ENCODE measurements at regions not wholly inside any gene's neighbourhood (a gene's known extent, or its start where the extent isn't known, plus 50 kb on each side); places are given as distances from the start of the nearest gene placed in this dataset.

DNA sequence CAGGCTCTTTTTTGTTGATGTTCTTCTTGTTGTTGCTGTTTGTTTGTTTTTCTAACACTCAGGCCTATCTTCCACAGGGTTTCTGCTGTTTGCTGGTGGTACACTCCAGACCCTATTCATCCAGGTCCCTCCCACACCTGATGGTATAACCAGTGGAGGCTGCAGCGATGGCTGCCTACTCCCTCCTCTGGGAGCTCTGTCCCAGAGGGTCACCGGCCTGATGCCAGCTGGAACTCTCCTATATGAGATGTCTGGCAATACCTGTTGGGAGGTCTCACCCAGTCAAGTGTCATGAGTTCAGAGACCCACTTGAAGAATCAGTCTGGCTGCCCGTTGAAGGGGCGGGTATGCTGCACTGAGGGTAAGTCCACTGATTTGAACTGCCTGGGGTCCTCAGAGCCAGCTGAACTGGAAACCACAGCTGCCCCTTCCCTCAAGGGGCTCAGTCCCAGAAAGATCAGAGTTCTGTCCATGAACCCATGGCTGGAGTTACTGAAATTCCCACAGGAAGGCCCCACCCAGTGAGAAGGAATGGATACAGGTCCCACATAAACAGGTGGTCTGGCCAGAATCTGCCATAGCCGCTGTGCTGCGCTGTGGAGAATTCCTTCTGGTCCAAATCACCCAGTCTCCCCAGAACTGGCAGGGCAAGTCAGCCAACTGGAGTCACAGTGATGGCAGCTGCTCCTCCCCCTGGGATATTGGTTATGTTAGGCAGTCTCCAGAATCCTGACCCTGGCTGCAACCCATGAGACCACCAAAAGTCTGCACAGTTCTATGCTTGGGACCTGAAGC, 664.4 kb downstream of the FRK start:
- H3K4me3 ChIP-seq (ENCODE audit: low read length in 2 of 2), result no peak overlapping the region
- no peaks in the 10 kb centered on the region for H3K27me3 ChIP-seq (ENCODE audit: control insufficient read depth in 1 of 2, insufficient read depth in 2 of 2, low read length in 2 of 2)
- peaks cover 0 to 3% of the 10 kb centered on the region in 2 donors for H3K9me3 ChIP-seq (ENCODE audit: control insufficient read depth in 2 of 2, low read length in 2 of 2)
- H3K4me1 ChIP-seq (ENCODE audit: control insufficient read depth, insufficient read depth, low read length), result no peaks in the 10 kb centered on the region
- H3K27ac ChIP-seq (ENCODE audit: low read length), result no peak overlapping the region
- H3K9ac ChIP-seq (ENCODE audit: low read length in 2 of 2), result no peak overlapping the region
- H3K36me3 ChIP-seq (ENCODE audit: control insufficient read depth in 2 of 2, insufficient read depth in 2 of 2, low read length in 2 of 2), result no peaks in the 10 kb centered on the region

- H3K27me3 ChIP-seq (ENCODE audit: control insufficient read depth in 1 of 2, insufficient read depth in 2 of 2, low read length in 2 of 2), result no peaks in the 10 kb centered on the region
- H3K36me3 ChIP-seq (ENCODE audit: control insufficient read depth in 2 of 2, insufficient read depth in 2 of 2, low read length in 2 of 2), result no peaks in the 10 kb centered on the region
- H3K4me1 ChIP-seq (ENCODE audit: control insufficient read depth, insufficient read depth, low read length), result no peaks in the 10 kb centered on the region
- no peak overlapping the region for H3K4me3 ChIP-seq (ENCODE audit: low read length in 2 of 2)
- no peak overlapping the region for H3K27ac ChIP-seq (ENCODE audit: low read length)
- H3K9me3 ChIP-seq (ENCODE audit: control insufficient read depth in 2 of 2, low read length in 2 of 2), result peaks cover 0 to 3% of the 10 kb centered on the region in 2 donors
- H3K9ac ChIP-seq (ENCODE audit: low read length in 2 of 2), result no peak overlapping the region
Observed at GRCh38 chr6:115393821-115394220, 666.9 kb downstream of the FRK start.

DNA sequence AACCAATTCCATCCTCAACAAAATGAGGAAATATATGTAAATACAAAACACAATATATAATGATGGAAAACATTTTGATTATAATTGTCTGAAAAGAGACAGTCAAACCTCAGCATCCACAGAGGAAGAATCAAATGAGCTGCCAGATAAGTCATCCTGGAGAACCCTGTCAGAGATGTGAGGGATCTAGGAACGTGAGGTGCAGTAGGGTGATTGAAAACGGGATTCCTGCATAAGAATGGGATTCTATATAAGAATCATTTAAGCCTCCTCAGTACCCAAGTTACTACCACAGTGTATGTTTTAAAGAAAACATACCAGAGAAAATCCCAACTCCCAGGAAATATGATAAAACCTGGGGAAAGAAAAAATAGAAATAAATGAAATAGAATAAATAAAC, 690.5 kb downstream of the FRK start:
- no peaks in the 10 kb centered on the region for H3K4me1 ChIP-seq (ENCODE audit: control insufficient read depth, insufficient read depth, low read length)
- no peaks in the 10 kb centered on the region for H3K36me3 ChIP-seq (ENCODE audit: control insufficient read depth in 2 of 2, insufficient read depth in 2 of 2, low read length in 2 of 2)
- no peak overlapping the region for H3K4me3 ChIP-seq (ENCODE audit: low read length in 2 of 2)
- no peaks in the 10 kb centered on the region for H3K27me3 ChIP-seq (ENCODE audit: control insufficient read depth in 1 of 2, insufficient read depth in 2 of 2, low read length in 2 of 2)
- H3K9ac ChIP-seq (ENCODE audit: low read length in 2 of 2), result no peak overlapping the region
- no peak overlapping the region for H3K27ac ChIP-seq (ENCODE audit: low read length)
- H3K9me3 ChIP-seq (ENCODE audit: control insufficient read depth in 2 of 2, low read length in 2 of 2), result no peaks in the 10 kb centered on the region

GRCh38 chr6:115365783-115366182, 694.9 kb downstream of the FRK start:
- Histone ChIP-seq H3K4me1 (ENCODE audit: control insufficient read depth, insufficient read depth, low read length) (no peaks in the 10 kb centered on the region), H3K27me3 (ENCODE audit: control insufficient read depth in 1 of 2, insufficient read depth in 2 of 2, low read length in 2 of 2) (no peaks in the 10 kb centered on the region), H3K27ac (ENCODE audit: low read length) (no peak overlapping the region), H3K9me3 (ENCODE audit: control insufficient read depth in 2 of 2, low read length in 2 of 2) (no peaks in the 10 kb centered on the region), H3K4me3 (ENCODE audit: low read length in 2 of 2) (no peak overlapping the region), H3K9ac (ENCODE audit: low read length in 2 of 2) (no peak overlapping the region), H3K36me3 (ENCODE audit: control insufficient read depth in 2 of 2, insufficient read depth in 2 of 2, low read length in 2 of 2) (no peaks in the 10 kb centered on the region)

- Histone ChIP-seq H3K36me3 (ENCODE audit: control insufficient read depth in 2 of 2, insufficient read depth in 2 of 2, low read length in 2 of 2) (no peaks in the 10 kb centered on the region), H3K4me1 (ENCODE audit: control insufficient read depth, insufficient read depth, low read length) (no peaks in the 10 kb centered on the region), H3K4me3 (ENCODE audit: low read length in 2 of 2) (no peak overlapping the region), H3K9ac (ENCODE audit: low read length in 2 of 2) (no peak overlapping the region), H3K27ac (ENCODE audit: low read length) (no peak overlapping the region), H3K9me3 (ENCODE audit: control insufficient read depth in 2 of 2, low read length in 2 of 2) (no peaks in the 10 kb centered on the region), H3K27me3 (ENCODE audit: control insufficient read depth in 1 of 2, insufficient read depth in 2 of 2, low read length in 2 of 2) (no peaks in the 10 kb centered on the region)
Observed at GRCh38 chr6:115363379-115363778, 697.3 kb downstream of the FRK start.

DNA sequence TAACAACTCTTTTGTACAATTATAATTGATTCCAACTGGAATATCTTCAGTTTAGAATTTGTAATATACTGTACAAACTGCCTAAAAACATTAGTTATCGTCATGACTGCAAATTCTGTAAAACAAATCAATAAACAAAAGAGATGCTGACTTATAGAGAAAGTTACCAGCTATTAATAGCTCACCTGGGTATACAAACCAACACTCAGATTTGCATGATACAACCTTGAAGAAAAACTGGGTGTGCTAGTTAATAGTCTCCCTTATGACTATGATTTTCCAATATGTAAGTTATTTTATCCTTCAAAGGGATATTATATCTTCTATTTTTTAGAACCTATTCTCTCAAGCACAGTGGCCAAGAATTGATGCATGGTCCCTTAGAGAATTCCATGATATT, 698.5 kb downstream of the FRK start:
- Histone ChIP-seq H3K27me3 (ENCODE audit: control insufficient read depth in 1 of 2, insufficient read depth in 2 of 2, low read length in 2 of 2) (no peaks in the 10 kb centered on the region), H3K9ac (ENCODE audit: low read length in 2 of 2) (no peak overlapping the region), H3K27ac (ENCODE audit: low read length) (no peak overlapping the region), H3K4me1 (ENCODE audit: control insufficient read depth, insufficient read depth, low read length) (no peaks in the 10 kb centered on the region), H3K9me3 (ENCODE audit: control insufficient read depth in 2 of 2, low read length in 2 of 2) (no peaks in the 10 kb centered on the region), H3K36me3 (ENCODE audit: control insufficient read depth in 2 of 2, insufficient read depth in 2 of 2, low read length in 2 of 2) (no peaks in the 10 kb centered on the region), H3K4me3 (ENCODE audit: low read length in 2 of 2) (no peak overlapping the region)

DNA sequence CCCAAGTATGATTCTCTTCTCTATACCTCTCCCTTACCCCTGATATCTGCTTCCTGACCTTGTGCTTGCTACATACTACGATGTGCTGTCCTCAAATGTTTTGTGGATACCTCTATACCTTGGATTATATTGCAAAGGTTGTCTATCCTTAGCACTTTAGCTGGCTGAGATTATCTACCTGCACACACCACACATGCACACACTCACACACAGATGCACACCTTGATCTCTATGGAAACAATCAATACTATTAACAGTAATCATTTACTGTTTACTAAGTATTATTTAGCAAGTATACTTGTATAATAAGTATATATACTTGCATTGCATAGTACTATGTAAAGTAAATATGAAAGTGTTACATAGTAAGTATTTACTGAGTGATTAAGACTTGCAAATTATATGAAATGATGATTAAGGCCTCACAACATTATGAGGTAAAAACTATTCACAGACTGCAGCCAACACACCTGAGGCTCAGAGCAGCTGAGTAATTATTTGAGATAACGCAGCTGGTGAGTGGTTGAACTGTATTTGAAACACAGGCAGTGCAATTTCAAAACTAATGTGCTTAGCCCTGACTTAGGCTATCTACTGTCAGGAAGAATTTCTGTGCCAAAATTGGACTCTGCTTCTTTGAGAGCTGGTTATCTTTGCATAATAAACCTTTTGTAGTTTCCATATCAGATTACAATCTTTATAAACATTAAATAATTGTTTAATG, 699.9 kb downstream of the FRK start:
- Histone ChIP-seq H3K27me3 (ENCODE audit: control insufficient read depth in 1 of 2, insufficient read depth in 2 of 2, low read length in 2 of 2) (no peaks in the 10 kb centered on the region), H3K4me3 (ENCODE audit: low read length in 2 of 2) (no peak overlapping the region), H3K27ac (ENCODE audit: low read length) (no peak overlapping the region), H3K9me3 (ENCODE audit: control insufficient read depth in 2 of 2, low read length in 2 of 2) (no peaks in the 10 kb centered on the region), H3K4me1 (ENCODE audit: control insufficient read depth, insufficient read depth, low read length) (no peaks in the 10 kb centered on the region), H3K36me3 (ENCODE audit: control insufficient read depth in 2 of 2, insufficient read depth in 2 of 2, low read length in 2 of 2) (no peaks in the 10 kb centered on the region), H3K9ac (ENCODE audit: low read length in 2 of 2) (no peak overlapping the region)

DNA sequence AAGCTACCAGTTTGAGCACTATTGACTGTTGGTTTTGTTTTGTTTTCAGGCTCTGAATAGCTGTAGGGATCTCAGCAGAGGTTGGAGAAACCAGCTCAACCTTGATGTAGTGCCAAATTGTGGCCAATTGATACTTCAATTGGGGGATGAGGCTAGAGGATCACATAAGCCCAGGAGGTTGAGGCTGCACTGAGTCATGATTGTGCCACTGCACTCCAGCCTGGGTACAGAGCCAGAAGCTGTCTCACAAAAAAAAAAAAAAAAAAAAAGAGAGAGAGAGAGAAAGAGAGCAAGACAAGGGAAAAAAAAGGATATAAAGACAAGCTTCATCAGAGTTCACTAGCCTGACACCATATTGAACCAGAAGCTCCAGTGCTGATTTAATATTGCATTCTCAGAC, 702.1 kb downstream of the FRK start:
- no peaks in the 10 kb centered on the region for H3K36me3 ChIP-seq (ENCODE audit: control insufficient read depth in 2 of 2, insufficient read depth in 2 of 2, low read length in 2 of 2)
- no peaks in the 10 kb centered on the region for H3K9me3 ChIP-seq (ENCODE audit: control insufficient read depth in 2 of 2, low read length in 2 of 2)
- H3K27me3 ChIP-seq (ENCODE audit: control insufficient read depth in 1 of 2, insufficient read depth in 2 of 2, low read length in 2 of 2), result no peaks in the 10 kb centered on the region
- no peak overlapping the region for H3K27ac ChIP-seq (ENCODE audit: low read length)
- H3K4me3 ChIP-seq (ENCODE audit: low read length in 2 of 2), result no peak overlapping the region
- no peaks in the 10 kb centered on the region for H3K4me1 ChIP-seq (ENCODE audit: control insufficient read depth, insufficient read depth, low read length)
- H3K9ac ChIP-seq (ENCODE audit: low read length in 2 of 2), result no peak overlapping the region

DNA sequence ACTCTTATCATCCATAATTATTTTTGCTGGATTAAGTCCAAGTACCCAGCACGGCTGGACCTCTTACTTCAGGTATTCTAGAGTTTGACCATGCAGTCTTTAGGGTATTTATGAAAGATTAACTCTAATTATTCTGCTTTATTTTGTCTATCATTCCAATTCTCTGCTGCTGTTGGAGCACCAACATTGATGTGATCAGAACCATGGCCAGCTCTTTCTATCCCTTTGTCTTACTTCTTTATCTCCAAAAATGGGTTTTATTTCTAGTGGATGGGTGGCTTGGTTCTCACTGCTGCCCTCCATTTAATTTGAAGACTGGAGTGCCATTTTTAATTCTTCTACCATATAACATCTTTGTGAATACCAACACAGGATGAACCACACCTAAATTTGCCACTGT, 704.3 kb downstream of the FRK start:
- H3K4me1 ChIP-seq (ENCODE audit: control insufficient read depth, insufficient read depth, low read length), result no peaks in the 10 kb centered on the region
- H3K9me3 ChIP-seq (ENCODE audit: control insufficient read depth in 2 of 2, low read length in 2 of 2), result no peaks in the 10 kb centered on the region
- H3K27ac ChIP-seq (ENCODE audit: low read length), result no peak overlapping the region
- no peaks in the 10 kb centered on the region for H3K27me3 ChIP-seq (ENCODE audit: control insufficient read depth in 1 of 2, insufficient read depth in 2 of 2, low read length in 2 of 2)
- no peaks in the 10 kb centered on the region for H3K36me3 ChIP-seq (ENCODE audit: control insufficient read depth in 2 of 2, insufficient read depth in 2 of 2, low read length in 2 of 2)
- H3K4me3 ChIP-seq (ENCODE audit: low read length in 2 of 2), result no peak overlapping the region
- no peak overlapping the region for H3K9ac ChIP-seq (ENCODE audit: low read length in 2 of 2)

DNA sequence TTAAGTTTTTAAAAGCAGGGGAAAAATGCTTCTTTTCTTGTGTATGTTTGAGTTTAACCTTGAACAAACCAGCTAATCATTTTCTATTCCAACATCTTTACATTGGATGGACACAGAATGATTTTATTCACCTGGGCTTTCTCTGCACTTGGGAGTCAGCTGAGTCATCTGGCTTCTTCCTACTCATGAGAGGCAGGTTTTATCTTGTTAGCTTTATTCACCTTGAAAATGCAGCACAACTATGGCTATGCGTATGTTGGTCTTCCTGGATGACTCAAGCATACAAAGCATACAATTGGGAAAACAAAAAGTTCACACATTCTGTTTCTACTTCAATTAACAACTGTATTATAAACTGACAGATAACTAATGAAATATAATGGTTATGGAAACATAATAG, 737.7 kb downstream of the FRK start:
- Histone ChIP-seq H3K27me3 (ENCODE audit: control insufficient read depth in 1 of 2, insufficient read depth in 2 of 2, low read length in 2 of 2) (no peaks in the 10 kb centered on the region), H3K4me1 (ENCODE audit: control insufficient read depth, insufficient read depth, low read length) (no peaks in the 10 kb centered on the region), H3K9ac (ENCODE audit: low read length in 2 of 2) (no peak overlapping the region), H3K27ac (ENCODE audit: low read length) (no peak overlapping the region), H3K36me3 (ENCODE audit: control insufficient read depth in 2 of 2, insufficient read depth in 2 of 2, low read length in 2 of 2) (no peaks in the 10 kb centered on the region), H3K4me3 (ENCODE audit: low read length in 2 of 2) (no peak overlapping the region), H3K9me3 (ENCODE audit: control insufficient read depth in 2 of 2, low read length in 2 of 2) (no peaks in the 10 kb centered on the region)

GRCh38 chr6:115319823-115320222, 740.9 kb downstream of the FRK start:
- no peaks in the 10 kb centered on the region for H3K27me3 ChIP-seq (ENCODE audit: control insufficient read depth in 1 of 2, insufficient read depth in 2 of 2, low read length in 2 of 2)
- no peak overlapping the region for H3K9ac ChIP-seq (ENCODE audit: low read length in 2 of 2)
- H3K4me3 ChIP-seq (ENCODE audit: low read length in 2 of 2), result no peak overlapping the region
- no peaks in the 10 kb centered on the region for H3K4me1 ChIP-seq (ENCODE audit: control insufficient read depth, insufficient read depth, low read length)
- no peaks in the 10 kb centered on the region for H3K36me3 ChIP-seq (ENCODE audit: control insufficient read depth in 2 of 2, insufficient read depth in 2 of 2, low read length in 2 of 2)
- H3K9me3 ChIP-seq (ENCODE audit: control insufficient read depth in 2 of 2, low read length in 2 of 2), result no peaks in the 10 kb centered on the region
- no peak overlapping the region for H3K27ac ChIP-seq (ENCODE audit: low read length)

All from stomach smooth muscle (tissue), 2 donors.